OCI-LY7 (cell line): ENCODE measurements at regions not wholly inside any gene's neighbourhood (a gene's known extent, or its start where the extent isn't known, plus 50 kb on each side); places are given as distances from the start of the nearest gene placed in this dataset.

Experiments used
- CTCF ChIP-seq: fragments of 200-600 bp; sonication (generic); conservative IDR thresholded peaks from 2 replicates; pipeline ENCODE4 v1.5.1; 2014; ENCODE audit warnings: mild to moderate bottlenecking, antibody characterized with exemption, low read length, moderate library complexity, mixed read lengths
- EZH2phosphoT487 ChIP-seq: fragments of 200-600 bp; sonication (generic); IDR thresholded peaks from 2 replicates; pipeline ENCODE4 v1.6.1; 2018; ENCODE audit warnings: low read depth, borderline replicate concordance, mild to moderate bottlenecking, mixed run types, antibody characterized with exemption, low read length, moderate library complexity, mixed read lengths

- TF ChIP-seq CTCF (no peak), EZH2phosphoT487 (no peak)
These were observed 284.2 kb downstream of the SMARCA2 start for GRCh38 chr9:2299156-2299842.
